Liver (tissue), 8 donors: ENCODE measurements at regions not wholly inside any gene's neighbourhood (a gene's known extent, or its start where the extent isn't known, plus 50 kb on each side); places are given as distances from the start of the nearest gene placed in this dataset.

Experiments
- DNase-seq: peaks from one replicate; pipeline ENCODE4 v3.0.0-alpha.2; 2017; ENCODE audit warnings: low spot score
- H3K27ac ChIP-seq, 2 donors: one replicate each; pipeline ENCODE4 v1.7.0; 2013; ENCODE audit warnings: inconsistent platforms in 2 of 2, low read length in 2 of 2, control low read depth in 1 of 2, low read depth in 1 of 2, mild to moderate bottlenecking in 1 of 2
- H3K27me3 ChIP-seq, 4 donors: one replicate each; pipeline versions ENCODE4 v1.6.1 to v1.7.0; 2013; ENCODE audit warnings: low read length in 3 of 4, inconsistent platforms in 1 of 4, mild to moderate bottlenecking in 1 of 4, moderate library complexity in 1 of 4; ENCODE audit not compliant: control insufficient read depth in 4 of 4, insufficient read depth in 4 of 4
- H3K36me3 ChIP-seq, 4 donors: one replicate each; pipeline versions ENCODE4 v1.6.1 to v1.7.0; 2013; ENCODE audit warnings: low read length in 3 of 4, mild to moderate bottlenecking in 3 of 4, low read depth in 1 of 4, moderate library complexity in 1 of 4; ENCODE audit not compliant: control insufficient read depth in 4 of 4, insufficient read depth in 3 of 4
- H3K4me1 ChIP-seq, 4 donors: one replicate each; pipeline versions ENCODE4 v1.6.1 to v1.7.0; 2013; ENCODE audit warnings: low read length in 3 of 4, mild to moderate bottlenecking in 3 of 4, moderate library complexity in 1 of 4; ENCODE audit not compliant: control insufficient read depth in 4 of 4, insufficient read depth in 4 of 4
- H3K4me3 ChIP-seq, 3 donors: one replicate each; pipeline versions ENCODE4 v1.6.1 to v1.7.0; 2013; ENCODE audit warnings: low read length in 3 of 3, control low read depth in 1 of 3, low read depth in 1 of 3, mild to moderate bottlenecking in 1 of 3
- H3K9ac ChIP-seq, 2 donors: one replicate each; pipeline ENCODE4 v1.7.0; 2013; ENCODE audit warnings: low read length in 2 of 2, mild to moderate bottlenecking in 2 of 2, moderate library complexity in 2 of 2, control low read depth in 1 of 2, low read depth in 1 of 2
- H3K9me3 ChIP-seq, 4 donors: one replicate each; pipeline versions ENCODE4 v1.6.1 to v1.7.0; 2013; ENCODE audit warnings: low read length in 3 of 4; ENCODE audit not compliant: control insufficient read depth in 4 of 4
- EGR1 ChIP-seq, 2 donors: IDR thresholded peaks; 2 replicates each; pipeline ENCODE4 v1.6.1; 2016 to 2018; ENCODE audit warnings: antibody characterized with exemption in 2 of 2, low read depth in 2 of 2
- FOXA1 ChIP-seq: IDR thresholded peaks from 2 replicates; pipeline ENCODE4 v1.6.1; 2016; ENCODE audit warnings: antibody characterized with exemption
- GABPA ChIP-seq, 2 donors: IDR thresholded peaks in 1 of 2; conservative IDR thresholded peaks in 1 of 2; 2 replicates each; pipeline ENCODE4 v1.6.1; 2016; ENCODE audit warnings: antibody characterized with exemption in 2 of 2, mild to moderate bottlenecking in 1 of 2, moderate library complexity in 1 of 2
- HNF4A ChIP-seq, 2 donors: conservative IDR thresholded peaks; 2 replicates each; pipeline ENCODE4 v1.6.1; 2016; ENCODE audit warnings: antibody characterized with exemption in 2 of 2, mild to moderate bottlenecking in 2 of 2
- HNF4G ChIP-seq: IDR thresholded peaks from 2 replicates; pipeline ENCODE4 v1.6.1; 2016; ENCODE audit warnings: antibody characterized with exemption
- JUND ChIP-seq, 2 donors: IDR thresholded peaks; 2 replicates each; pipeline ENCODE4 v1.6.1; 2016; ENCODE audit warnings: antibody characterized with exemption in 2 of 2
- MAX ChIP-seq: IDR thresholded peaks from 2 replicates; pipeline ENCODE4 v1.6.1; 2016; ENCODE audit warnings: antibody characterized with exemption
- RAD21 ChIP-seq, 2 donors: IDR thresholded peaks; 2 replicates each; pipeline ENCODE4 v1.6.1; 2016; ENCODE audit warnings: antibody characterized with exemption in 2 of 2, mild to moderate bottlenecking in 2 of 2
- SP1 ChIP-seq: IDR thresholded peaks from 2 replicates; pipeline ENCODE4 v1.6.1; 2018; ENCODE audit warnings: antibody characterized with exemption, mild to moderate bottlenecking
- TAF1 ChIP-seq: conservative IDR thresholded peaks from 2 replicates; pipeline ENCODE4 v1.6.1; 2016; ENCODE audit warnings: antibody characterized with exemption, mild to moderate bottlenecking
- YY1 ChIP-seq: IDR thresholded peaks from 2 replicates; pipeline ENCODE4 v1.6.1; 2016; ENCODE audit warnings: antibody characterized with exemption, mild to moderate bottlenecking
- WGBS: extraction: QIAGEN DNeasy Blood & Tissue Kit; methylation state at CpG from one replicate; pipeline ENCODE4 v1.1.7; 2013; 5-methylcytosine and 5-hydroxymethylcytosine counted together
- TF ChIP-seq, protein P1 (sequence below): IDR thresholded peaks from 2 replicates; pipeline ENCODE4 v1.6.1; 2016; ENCODE audit warnings: antibody characterized with exemption
- TF ChIP-seq, protein P2 (sequence below): fragments of 150-350 bp; IDR thresholded peaks from 2 replicates; pipeline ENCODE4 v1.5.1; 2017; ENCODE audit warnings: improper control_type of control experiment, low read depth, low read length; ENCODE audit not compliant: missing input control
- TF ChIP-seq, protein P3 (sequence below): IDR thresholded peaks from 2 replicates; pipeline ENCODE4 v1.6.1; 2016; ENCODE audit warnings: antibody characterized with exemption
- TF ChIP-seq, protein P4 (sequence below): IDR thresholded peaks from 2 replicates; pipeline ENCODE4 v1.6.1; 2016; ENCODE audit warnings: antibody characterized with exemption, mild to moderate bottlenecking
- donor health status: healthy.
- donor health status: healthy.
- donor health status: healthy.
- donor health status: healthy.
- donor health status: healthy.

- Histone ChIP-seq H3K9ac (no peak overlapping the region), H3K9me3 (no peaks in the 10 kb centered on the region), H3K27ac (no peak overlapping the region), H3K36me3 (no peaks in the 10 kb centered on the region), H3K27me3 (no peaks in the 10 kb centered on the region), H3K4me3 (no peak overlapping the region), H3K4me1 (no peaks in the 10 kb centered on the region)
- DNase-seq = no peak
- WGBS = 68% methylated on average over 3 of the region's 3 CpGs
- TF ChIP-seq JUND (IDR thresholded peaks at IDR 0.05) (no peak), HNF4G (no peak), YY1 (no peak), EGR1 (IDR thresholded peaks at IDR 0.05; ENCODE audit: low read depth in 2 of 2) (no peak), HNF4A (conservative IDR thresholded peaks at IDR 0.05) (no peak), SP1 (no peak), RAD21 (IDR thresholded peaks at IDR 0.05) (no peak)
- TF ChIP-seq, protein P1, sequence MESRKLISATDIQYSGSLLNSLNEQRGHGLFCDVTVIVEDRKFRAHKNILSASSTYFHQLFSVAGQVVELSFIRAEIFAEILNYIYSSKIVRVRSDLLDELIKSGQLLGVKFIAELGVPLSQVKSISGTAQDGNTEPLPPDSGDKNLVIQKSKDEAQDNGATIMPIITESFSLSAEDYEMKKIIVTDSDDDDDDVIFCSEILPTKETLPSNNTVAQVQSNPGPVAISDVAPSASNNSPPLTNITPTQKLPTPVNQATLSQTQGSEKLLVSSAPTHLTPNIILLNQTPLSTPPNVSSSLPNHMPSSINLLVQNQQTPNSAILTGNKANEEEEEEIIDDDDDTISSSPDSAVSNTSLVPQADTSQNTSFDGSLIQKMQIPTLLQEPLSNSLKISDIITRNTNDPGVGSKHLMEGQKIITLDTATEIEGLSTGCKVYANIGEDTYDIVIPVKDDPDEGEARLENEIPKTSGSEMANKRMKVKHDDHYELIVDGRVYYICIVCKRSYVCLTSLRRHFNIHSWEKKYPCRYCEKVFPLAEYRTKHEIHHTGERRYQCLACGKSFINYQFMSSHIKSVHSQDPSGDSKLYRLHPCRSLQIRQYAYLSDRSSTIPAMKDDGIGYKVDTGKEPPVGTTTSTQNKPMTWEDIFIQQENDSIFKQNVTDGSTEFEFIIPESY = no peak
Measured at GRCh38 chr2:49796266-49796665, 642.0 kb upstream of the FSHR start.

- no peak overlapping the region for H3K9ac ChIP-seq
- no peak for DNase-seq
- H3K9me3 ChIP-seq = no peaks in the 10 kb centered on the region
- H3K27me3 ChIP-seq = no peaks in the 10 kb centered on the region
- no peak for TF ChIP-seq GABPA (IDR thresholded peaks at IDR 0.05 in 1 of 2, conservative IDR thresholded peaks at IDR 0.05 in 1 of 2)
- TF ChIP-seq SP1 = no peak
- H3K4me3 ChIP-seq = no peak overlapping the region
- no peaks in the 10 kb centered on the region for H3K36me3 ChIP-seq
- H3K27ac ChIP-seq = no peak overlapping the region
- no peaks in the 10 kb centered on the region for H3K4me1 ChIP-seq
- 95% methylated on average over 2 of the region's 2 CpGs for WGBS
Measured at GRCh38 chr2:49794396-49794795, 640.1 kb upstream of the FSHR start.

DNA sequence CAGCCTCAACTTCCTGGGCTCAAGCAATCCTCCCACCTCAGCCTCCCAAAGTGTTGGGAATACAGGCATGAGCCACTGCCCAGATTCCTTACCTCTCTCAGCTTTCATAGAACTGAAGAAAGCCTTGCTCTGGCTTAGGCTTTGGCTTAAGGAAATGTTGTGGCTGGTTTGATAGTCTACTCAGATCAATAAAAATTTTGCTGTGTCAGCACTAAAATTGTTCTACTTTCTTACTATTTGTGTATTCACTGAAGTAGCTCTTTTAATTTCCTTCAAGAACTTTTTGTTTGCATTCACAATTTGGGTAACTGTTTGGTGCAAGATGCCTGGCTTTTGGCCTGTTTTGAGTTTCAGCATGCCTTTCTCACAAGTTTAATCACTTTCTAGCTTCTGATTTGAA, 634.0 kb upstream of the FSHR start:
- Histone ChIP-seq H3K9me3 (no peaks in the 10 kb centered on the region), H3K4me1 (no peaks in the 10 kb centered on the region), H3K27ac (no peak overlapping the region), H3K9ac (no peak overlapping the region), H3K36me3 (no peaks in the 10 kb centered on the region), H3K27me3 (no peaks in the 10 kb centered on the region), H3K4me3 (no peak overlapping the region)
- TF ChIP-seq HNF4G (no peak), MAX (no peak), YY1 (no peak)
- DNase-seq = no peak

- H3K36me3 ChIP-seq = no peaks in the 10 kb centered on the region
- WGBS = 76% methylated on average over 2 of the region's 2 CpGs
- H3K27me3 ChIP-seq = no peaks in the 10 kb centered on the region
- DNase-seq = no peak
- H3K4me1 ChIP-seq = no peaks in the 10 kb centered on the region
- no peak overlapping the region for H3K9ac ChIP-seq
- H3K4me3 ChIP-seq = no peak overlapping the region
- no peaks in the 10 kb centered on the region for H3K9me3 ChIP-seq
- H3K27ac ChIP-seq = no peak overlapping the region
- TF ChIP-seq, protein P2, sequence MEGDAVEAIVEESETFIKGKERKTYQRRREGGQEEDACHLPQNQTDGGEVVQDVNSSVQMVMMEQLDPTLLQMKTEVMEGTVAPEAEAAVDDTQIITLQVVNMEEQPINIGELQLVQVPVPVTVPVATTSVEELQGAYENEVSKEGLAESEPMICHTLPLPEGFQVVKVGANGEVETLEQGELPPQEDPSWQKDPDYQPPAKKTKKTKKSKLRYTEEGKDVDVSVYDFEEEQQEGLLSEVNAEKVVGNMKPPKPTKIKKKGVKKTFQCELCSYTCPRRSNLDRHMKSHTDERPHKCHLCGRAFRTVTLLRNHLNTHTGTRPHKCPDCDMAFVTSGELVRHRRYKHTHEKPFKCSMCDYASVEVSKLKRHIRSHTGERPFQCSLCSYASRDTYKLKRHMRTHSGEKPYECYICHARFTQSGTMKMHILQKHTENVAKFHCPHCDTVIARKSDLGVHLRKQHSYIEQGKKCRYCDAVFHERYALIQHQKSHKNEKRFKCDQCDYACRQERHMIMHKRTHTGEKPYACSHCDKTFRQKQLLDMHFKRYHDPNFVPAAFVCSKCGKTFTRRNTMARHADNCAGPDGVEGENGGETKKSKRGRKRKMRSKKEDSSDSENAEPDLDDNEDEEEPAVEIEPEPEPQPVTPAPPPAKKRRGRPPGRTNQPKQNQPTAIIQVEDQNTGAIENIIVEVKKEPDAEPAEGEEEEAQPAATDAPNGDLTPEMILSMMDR = no peak
- TF ChIP-seq, protein P3, sequence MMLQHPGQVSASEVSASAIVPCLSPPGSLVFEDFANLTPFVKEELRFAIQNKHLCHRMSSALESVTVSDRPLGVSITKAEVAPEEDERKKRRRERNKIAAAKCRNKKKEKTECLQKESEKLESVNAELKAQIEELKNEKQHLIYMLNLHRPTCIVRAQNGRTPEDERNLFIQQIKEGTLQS = no peak
- no peak for TF ChIP-seq TAF1
- TF ChIP-seq YY1 = no peak
- TF ChIP-seq MAX = no peak
- TF ChIP-seq, protein P4, sequence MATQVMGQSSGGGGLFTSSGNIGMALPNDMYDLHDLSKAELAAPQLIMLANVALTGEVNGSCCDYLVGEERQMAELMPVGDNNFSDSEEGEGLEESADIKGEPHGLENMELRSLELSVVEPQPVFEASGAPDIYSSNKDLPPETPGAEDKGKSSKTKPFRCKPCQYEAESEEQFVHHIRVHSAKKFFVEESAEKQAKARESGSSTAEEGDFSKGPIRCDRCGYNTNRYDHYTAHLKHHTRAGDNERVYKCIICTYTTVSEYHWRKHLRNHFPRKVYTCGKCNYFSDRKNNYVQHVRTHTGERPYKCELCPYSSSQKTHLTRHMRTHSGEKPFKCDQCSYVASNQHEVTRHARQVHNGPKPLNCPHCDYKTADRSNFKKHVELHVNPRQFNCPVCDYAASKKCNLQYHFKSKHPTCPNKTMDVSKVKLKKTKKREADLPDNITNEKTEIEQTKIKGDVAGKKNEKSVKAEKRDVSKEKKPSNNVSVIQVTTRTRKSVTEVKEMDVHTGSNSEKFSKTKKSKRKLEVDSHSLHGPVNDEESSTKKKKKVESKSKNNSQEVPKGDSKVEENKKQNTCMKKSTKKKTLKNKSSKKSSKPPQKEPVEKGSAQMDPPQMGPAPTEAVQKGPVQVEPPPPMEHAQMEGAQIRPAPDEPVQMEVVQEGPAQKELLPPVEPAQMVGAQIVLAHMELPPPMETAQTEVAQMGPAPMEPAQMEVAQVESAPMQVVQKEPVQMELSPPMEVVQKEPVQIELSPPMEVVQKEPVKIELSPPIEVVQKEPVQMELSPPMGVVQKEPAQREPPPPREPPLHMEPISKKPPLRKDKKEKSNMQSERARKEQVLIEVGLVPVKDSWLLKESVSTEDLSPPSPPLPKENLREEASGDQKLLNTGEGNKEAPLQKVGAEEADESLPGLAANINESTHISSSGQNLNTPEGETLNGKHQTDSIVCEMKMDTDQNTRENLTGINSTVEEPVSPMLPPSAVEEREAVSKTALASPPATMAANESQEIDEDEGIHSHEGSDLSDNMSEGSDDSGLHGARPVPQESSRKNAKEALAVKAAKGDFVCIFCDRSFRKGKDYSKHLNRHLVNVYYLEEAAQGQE = no peak
- no peak for TF ChIP-seq SP1
- TF ChIP-seq FOXA1 = no peak
- TF ChIP-seq GABPA (IDR thresholded peaks at IDR 0.05 in 1 of 2, conservative IDR thresholded peaks at IDR 0.05 in 1 of 2) = no peak
Measured at GRCh38 chr2:49780949-49781348, 626.6 kb upstream of the FSHR start.
